Middle frontal gyrus (tissue), 1 donor: ENCODE measurements at regions not wholly inside any gene's neighbourhood (a gene's known extent, or its start where the extent isn't known, plus 50 kb on each side); places are given as distances from the start of the nearest gene placed in this dataset.

Experiments used
- DNase-seq: peaks from one replicate; pipeline ENCODE4 v3.0.0-alpha.2; 2015; ENCODE audit warnings: low spot score; ENCODE audit errors: extremely low spot score

- no peak for DNase-seq
Observed at GRCh38 chr6:141169419-141169818, 963.3 kb upstream of the GJE1 start.

DNA sequence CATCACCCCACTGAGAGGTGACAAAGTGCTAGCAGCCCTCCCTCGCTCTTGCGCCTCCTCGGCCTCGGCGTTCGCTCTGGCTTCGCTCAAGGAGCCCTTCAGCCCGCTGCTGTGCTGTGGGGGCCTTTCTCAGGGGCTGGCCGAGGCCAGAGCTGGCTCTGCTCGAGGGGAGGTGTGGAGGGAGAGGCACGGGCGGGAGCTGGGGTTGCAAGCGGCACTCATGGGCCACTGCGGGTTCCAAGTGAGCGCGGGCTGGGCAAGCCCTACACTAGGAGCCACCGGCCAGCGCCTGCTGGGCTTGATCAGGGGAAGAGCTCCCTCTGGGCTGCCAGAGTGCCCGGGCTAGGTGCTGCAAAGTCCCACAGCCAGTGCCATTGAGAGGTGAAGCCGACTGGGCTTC is 964.8 kb upstream of the GJE1 start:
- DNase-seq = no peak

- no peak for DNase-seq
Observed at GRCh38 chr6:141165002-141165665, 967.6 kb upstream of the GJE1 start.

DNA sequence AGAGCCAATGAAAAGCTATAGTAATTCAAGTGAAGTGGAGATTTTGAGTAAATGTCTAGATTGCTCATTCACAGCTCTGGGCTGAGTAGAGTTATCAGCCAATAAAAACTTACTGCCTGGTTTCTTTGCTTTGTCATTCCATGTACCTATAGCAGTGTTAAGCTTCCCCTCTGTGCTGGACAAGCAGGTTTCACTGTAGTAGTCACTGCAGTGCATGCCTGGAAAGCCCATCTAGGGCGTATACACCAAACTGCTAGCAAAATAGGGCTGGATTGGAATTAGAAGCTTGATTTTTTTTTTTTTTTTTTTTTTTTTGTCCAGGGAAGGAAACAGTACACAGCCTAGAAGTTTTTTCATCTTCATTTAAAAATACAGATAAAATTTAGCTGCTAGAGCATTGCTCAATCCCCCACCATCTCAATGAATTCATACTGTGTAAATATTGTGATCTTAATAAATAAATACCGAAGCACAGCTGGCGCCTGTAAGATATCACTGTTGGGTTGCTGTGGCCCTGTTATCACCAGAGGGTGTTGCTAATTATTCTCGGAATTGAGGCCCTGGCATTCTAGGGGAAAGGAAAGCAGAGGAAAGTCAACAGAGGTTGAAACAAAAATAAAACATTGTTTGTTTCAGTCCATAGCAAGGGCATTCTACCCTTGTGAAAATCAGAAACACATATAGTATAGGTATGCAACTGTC is 968.5 kb upstream of the GJE1 start:
- no peak for DNase-seq

- no peak for DNase-seq
Observed at GRCh38 chr6:141163107-141163506, 969.6 kb upstream of the GJE1 start.

- no peak for DNase-seq
Observed at GRCh38 chr6:141158740-141159139, 974.0 kb upstream of the GJE1 start.

DNA sequence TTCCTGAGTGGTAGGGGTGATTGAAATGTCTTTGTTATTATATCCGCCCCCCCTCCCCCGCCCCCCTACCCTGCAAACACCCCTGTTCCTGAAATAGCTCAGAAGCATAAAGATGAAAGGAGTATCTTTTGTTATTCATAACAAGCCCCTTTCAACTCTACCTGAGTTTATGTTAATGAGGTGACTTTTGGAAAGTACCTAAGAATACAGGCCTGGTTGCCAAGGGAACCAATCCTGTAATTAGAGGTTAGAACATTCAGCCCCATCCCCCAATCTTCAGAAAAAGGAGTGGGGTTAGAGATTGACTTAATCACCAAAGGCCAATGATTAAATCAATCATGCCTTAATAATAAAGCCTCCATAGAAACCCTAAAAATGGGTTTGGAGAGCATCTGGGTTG is 979.2 kb upstream of the GJE1 start:
- DNase-seq = no peak

DNA sequence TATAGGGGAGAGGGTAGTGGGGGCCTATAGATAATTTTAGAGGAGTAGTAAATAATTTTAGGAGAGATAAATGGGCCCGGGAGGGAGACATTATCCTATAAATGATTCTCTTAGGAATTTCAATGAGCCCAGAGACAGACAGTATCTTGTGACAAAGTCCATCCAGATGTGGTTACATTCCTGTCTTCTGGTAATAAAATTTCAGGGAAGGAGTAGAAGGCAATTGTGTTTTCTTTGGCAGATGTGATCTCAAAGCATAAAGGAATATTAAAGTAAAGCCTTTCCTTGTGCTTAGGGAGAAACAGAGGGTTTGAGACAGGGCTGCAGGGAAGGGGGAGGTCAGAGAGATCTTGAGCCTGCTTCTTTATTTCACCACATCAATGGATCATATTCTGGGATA is 979.8 kb upstream of the GJE1 start:
- DNase-seq = no peak

DNA sequence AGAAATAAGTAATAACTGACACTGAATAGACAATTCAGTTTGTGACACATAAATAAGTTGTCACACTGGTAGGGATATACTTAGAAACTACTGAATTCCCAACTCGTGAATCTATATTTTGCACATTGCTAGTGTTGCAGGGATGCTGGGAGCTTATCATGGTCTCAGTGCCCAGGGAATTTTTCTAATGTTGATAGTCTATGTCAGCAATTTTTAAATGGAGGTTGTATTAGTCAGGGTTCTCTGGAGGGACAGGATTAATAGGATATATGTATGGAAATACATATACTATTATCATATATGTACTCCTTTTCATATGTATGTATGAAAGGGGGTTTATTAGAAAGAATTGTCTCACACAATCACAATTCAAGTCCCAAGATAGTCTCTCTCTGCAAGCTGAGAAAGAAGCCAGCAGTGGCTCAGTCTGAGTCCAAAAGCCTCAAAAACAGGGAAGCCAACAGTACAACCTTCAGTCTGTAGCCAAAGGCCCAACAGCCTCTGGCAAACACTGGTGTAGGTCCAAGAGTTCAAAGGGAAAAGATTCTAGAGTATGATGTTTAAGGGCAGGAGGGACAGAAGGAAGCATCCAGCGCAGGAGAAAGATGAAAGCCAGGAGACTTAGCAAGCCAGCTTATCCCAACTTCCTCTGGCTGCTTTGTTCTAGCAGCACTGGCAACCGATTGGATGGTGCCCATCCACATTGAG is 980.9 kb upstream of the GJE1 start:
- no peak for DNase-seq

DNA sequence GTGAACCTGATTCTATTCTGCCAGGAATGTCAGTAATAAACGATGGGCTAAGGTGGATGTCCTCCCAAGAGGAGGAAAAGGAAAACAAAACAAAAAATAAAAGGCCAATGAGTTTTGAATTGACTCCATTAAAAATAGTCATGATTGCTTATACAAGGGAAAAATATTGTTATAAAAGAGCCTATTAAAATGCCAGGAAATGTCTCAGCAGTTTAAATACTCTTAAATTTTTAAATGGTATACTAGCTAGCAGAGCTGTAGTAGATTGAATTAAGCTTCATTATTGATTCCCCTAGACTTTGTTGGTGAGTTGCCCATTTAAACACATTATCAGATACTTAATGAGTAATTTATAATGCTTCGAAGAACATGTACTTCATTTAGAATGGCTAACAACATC is 990.9 kb upstream of the GJE1 start:
- no peak for DNase-seq

DNA sequence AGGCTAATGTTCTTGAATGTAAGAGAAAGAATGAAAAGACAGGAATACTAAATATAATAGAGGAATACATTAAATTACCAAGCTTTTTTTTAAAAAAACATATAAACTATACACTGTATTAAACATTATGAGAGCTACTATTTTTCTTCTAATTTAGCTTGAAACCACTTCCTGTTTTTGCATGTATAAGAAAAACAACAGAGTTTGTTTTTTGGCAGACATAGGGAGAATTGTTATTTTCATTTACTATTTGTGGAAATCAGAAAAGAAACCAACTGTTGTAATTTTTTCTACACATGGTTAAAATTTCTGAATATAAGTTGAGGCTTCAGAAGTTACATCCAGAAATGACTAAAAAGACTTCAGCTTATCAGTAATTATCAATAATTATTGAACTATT is 991.8 kb upstream of the GJE1 start:
- no peak for DNase-seq

GRCh38 chr6:141139461-141139860 is 993.3 kb upstream of the GJE1 start:
- DNase-seq = no peak

GRCh38 chr6:141134723-141135122 is 998.0 kb upstream of the GJE1 start:
- no peak for DNase-seq

GRCh38 chr6:141133836-141134235 is 998.9 kb upstream of the GJE1 start:
- no peak for DNase-seq

- no peak for DNase-seq
Observed at GRCh38 chr6:141133346-141133745, 999.4 kb upstream of the GJE1 start.

GRCh38 chr6:141131616-141132015 is 1001.1 kb upstream of the GJE1 start:
- DNase-seq = no peak

DNA sequence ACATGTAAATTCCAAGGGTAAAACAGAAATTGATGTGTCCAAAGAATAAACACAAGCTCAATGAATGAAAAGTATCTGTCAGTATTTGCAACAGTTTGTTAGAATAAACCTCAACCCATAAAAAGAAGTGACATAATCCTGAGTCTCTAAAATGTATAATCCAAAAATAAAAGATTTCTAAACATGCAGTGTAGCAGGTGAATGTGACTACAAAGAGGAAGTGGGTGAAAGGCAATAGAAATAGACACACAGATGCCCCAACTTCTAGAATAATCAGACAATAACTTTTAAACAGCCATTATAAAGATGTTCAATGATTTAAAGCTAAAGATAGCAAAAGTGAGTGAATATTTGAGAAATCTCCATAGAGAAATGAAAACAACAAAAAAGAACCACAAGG is 1009.2 kb upstream of the GJE1 start:
- DNase-seq = no peak

DNA sequence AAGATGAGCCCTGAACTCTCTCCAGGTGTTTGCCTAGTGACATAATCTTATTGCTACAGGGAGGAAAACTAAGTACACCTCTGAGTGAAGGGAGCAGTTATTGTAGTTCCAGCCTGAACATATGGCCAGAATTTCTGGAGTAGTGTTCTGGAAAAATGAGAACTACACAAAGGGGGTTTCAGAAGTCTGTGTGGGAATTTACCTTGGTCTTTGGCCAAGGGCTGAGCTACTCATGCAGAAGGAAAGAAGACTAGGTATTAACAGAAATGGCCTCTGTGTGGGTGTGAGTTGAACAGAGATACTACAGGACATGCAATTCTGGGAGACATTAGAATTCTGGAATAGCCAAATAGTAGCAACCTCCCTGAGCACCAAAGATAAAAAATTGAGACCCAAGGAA is 1009.7 kb upstream of the GJE1 start:
- DNase-seq = no peak

GRCh38 chr6:141118991-141119390 is 1013.7 kb upstream of the GJE1 start:
- no peak for DNase-seq

DNA sequence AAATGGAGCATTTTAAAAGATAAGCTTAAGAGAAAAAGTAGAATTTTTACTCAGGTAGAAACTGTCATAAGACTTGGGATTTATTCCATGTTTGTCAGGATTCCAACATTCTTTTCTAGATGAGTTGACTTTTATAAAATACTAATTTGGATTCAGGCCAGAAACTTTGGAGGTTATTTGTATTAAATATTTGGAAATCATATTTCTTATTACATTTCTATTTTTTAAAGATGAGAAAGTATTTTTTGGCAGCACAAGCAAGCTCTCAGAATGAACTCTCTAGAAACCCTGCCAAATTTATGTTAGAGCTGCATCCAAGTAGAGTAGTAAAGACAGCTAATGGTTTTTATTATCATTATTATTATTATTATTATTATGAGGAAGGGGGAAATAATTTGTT is 1014.9 kb upstream of the GJE1 start:
- no peak for DNase-seq

DNA sequence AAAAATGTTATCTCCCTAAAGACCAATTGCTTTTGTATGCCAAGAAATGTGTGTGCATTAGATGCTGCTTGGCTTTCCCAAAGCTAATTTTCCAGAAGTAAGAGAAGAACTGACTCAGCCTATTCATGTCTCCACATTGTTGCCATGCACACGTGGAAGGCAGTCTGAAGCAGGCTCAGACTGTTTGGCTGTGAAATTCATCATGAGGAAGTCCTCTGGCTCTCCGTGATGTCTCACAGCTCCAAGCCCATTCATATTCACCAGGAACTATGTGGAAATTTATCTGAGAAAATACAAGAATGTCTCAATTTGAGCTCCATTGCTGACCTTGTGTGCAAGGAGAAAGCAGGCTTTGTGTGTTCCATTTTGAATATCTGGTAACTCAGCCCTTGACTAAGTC is 1022.2 kb upstream of the GJE1 start:
- no peak for DNase-seq

GRCh38 chr6:141107591-141108160 is 1025.0 kb upstream of the GJE1 start:
- DNase-seq = no peak
